NCI-H1092 (cell line): ENCODE measurements at regions not wholly inside any gene's neighbourhood (a gene's known extent, or its start where the extent isn't known, plus 50 kb on each side); places are given as distances from the start of the nearest gene placed in this dataset.

Experiments used
- DNase-seq: peaks from one replicate; lab custom pipeline; 2025; lab: John Stamatoyannopoulos, UW

GRCh38 chr18:65409261-65409660 lies 341.6 kb upstream of the CDH7 start:
- peak; percentile 17 for DNase-seq

DNA sequence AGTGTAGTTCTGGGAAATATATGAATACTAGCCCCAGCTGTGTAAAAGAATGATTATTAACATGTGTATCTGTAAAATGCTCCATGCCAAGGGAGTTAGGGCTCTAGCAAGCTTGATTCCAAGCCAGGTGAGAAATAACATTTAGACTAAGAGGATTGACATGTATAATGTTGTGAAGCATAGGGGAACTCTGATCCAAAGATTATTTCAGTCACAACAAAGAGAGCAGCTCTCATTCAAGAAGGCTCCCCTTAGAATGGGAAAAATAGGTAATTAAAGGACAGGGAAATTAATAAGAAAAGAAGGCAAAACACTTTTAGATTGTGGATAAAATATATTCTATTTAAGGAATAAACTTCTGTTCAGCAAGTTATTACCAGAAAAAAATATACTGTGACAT lies 347.3 kb upstream of the CDH7 start:
- no peak for DNase-seq

- DNase-seq, result no peak
Measured at GRCh38 chr18:65399091-65399490, 351.7 kb upstream of the CDH7 start.

- no peak for DNase-seq
Measured at GRCh38 chr18:65398347-65399075, 352.3 kb upstream of the CDH7 start.

DNA sequence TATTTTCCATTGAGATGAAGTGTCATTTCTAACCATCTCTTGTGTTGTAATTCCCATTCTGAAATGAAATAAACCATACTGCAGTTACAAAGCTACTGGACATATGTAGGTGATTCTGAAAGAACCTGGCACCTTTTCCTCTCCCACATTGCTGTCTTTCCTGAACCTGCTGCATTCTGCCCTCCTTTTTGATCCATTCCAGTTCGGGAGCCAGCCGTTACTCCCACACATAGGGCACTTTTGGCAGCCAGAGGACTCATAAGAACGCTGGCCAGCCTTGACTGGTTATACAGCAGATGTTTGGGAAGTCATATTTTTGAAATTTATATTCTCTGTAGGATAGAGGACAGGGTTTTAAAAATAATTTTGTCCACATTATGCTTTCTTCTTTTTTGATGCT lies 369.8 kb upstream of the CDH7 start:
- DNase-seq, result no peak

DNA sequence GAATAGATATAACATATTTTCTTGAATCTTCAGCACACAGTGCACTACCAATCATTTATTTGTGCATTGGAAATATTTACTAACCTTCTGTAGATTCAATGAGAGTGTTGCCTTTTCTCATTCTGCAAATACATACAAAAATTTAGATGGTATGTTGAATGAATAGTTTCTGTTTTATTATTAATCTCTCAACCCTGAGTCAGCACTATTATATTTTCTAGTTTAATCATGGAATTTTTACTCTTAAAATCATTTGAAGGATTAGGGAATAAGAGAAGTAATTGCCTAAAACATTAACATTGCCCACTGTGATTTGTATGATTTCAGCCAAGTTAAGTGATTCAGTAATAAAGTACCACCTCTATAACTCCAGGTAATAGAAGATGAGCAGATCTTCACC lies 370.2 kb upstream of the CDH7 start:
- no peak for DNase-seq

DNA sequence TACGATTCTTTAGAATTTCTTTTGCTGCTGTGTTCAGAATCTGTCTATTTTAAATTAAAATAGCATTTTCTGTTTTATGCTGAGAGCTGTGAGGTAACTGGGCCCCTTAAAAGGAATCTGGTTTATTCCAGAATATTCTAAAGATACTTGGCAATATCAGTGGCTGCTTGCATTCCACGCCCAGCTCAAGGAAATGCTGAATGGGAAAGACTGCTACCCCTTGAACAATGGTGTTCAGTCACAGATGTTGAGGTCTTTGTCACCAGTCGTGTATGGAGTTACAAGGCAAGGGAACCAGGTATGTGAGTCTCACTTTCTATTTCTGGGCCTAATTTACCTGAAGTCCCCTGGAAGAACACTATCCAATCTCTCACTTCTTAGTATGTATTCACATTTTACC lies 377.9 kb upstream of the CDH7 start:
- no peak for DNase-seq

- DNase-seq, result no peak
Measured at GRCh38 chr18:65365245-65365980, 385.4 kb upstream of the CDH7 start.

DNA sequence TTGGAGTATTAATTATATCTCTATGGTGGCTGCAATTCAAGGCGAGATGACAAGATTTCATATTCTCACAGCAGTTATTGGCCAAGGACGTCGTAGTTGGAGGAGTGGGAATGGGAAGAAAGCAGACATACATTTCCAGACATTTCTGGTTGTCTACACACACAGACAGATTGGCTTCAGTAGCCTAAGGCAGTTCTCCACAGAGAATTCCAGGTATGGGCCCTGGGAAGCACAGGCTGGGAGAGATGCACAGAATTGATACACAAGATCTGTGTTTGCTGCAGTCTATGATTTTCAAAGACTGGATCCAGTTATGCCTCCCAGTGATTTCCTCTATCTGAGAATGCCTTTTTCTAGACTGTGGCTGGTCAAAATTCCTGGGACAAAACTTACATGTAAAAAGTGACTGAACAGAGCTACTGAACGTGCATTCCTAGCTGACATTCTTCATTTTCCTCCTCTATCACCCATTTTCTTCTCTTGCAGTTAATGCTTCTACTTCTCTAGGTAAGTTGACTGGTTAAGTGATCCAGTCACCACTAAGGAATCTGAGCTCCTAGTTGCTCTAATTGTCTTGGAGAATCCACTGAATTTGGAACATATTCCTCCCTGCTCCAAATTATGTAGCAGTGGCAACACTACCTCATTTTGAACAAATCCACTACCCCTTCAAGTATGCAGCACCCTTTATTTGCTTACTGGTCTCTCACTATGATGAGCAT lies 386.7 kb upstream of the CDH7 start:
- no peak for DNase-seq

DNA sequence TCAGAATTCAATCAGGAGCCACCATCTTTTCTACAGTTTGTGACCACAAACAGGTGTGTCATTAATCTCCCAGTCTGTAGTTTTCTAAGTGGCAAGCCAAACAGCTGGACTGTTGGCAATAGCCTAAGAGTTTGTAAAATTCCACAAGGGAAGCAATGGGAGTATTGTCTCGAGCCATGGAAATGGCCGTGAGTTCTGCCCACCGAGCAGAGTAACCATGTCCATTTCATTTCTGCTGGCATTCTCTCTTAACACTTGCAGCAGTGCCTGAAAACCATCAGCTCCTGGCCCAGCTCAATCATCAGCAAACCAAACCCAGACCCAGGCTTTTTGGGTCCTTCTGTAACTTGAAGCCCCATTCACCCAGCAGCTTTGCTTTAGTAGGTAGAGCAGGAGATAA lies 387.8 kb upstream of the CDH7 start:
- no peak for DNase-seq

- no peak for DNase-seq
Measured at GRCh38 chr18:65359479-65359878, 391.3 kb upstream of the CDH7 start.

GRCh38 chr18:65358306-65358705 lies 392.5 kb upstream of the CDH7 start:
- DNase-seq, result no peak

- DNase-seq, result peak; percentile 20
Measured at GRCh38 chr18:65352186-65352585, 398.6 kb upstream of the CDH7 start.

DNA sequence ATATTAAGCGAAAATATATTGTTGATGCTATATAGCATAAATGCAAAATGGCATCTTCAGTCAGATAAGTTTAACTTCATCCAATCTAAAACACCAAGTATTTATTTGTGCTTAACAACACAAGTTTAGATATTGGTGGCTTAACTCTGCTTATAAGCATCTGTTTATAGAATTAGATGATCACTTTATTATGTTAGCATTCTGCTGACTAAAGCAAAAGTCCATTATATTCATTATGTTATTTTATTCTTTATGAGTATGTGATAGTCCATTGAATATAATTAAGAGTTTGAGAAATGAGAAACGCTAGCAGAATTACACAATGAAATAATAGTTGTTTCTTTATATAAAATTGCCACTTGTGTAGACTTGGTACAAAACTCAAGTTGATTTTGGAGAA lies 401.2 kb upstream of the CDH7 start:
- DNase-seq, result no peak

- peak; percentile 21 for DNase-seq
Measured at GRCh38 chr18:65347446-65347845, 403.4 kb upstream of the CDH7 start.

DNA sequence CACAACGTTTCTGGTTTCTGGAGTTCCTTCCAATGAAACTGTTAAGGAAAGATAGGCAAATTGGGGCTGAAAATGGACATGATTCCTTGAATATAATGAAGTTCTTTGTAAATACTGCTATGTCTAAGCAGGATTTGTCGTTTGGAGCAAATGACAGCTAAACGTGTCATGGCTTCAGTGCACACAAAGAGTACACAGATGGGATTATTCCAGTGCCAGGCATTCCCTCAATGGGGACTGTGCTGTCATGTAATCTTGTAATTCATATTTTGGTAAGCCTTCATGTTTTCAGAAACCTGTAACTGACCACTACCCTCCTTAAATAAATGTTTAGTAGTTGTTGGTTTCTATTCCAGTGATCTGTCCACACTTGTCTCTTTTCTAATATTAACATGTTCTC lies 404.7 kb upstream of the CDH7 start:
- DNase-seq, result no peak

DNA sequence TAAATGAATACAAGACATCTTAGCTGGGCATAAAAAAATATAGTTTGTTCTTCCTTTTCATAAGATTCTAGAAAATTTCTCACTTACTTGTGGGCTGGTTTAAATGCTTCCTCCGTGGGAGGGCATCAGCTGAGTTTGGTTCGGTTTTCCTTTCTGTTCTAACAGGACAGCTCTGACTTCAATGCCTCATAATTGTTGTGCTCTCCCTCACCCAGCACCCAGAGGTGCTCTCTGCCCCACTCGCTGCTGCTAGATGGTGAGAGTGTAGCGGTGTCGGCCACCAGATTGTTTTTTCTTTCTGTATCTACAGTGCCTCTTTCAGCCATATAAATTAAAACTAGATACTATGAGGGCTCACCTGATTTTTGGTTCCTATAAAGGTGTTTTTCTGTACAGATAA lies 407.2 kb upstream of the CDH7 start:
- DNase-seq, result no peak

- no peak for DNase-seq
Measured at GRCh38 chr18:65336411-65336810, 414.4 kb upstream of the CDH7 start.

DNA sequence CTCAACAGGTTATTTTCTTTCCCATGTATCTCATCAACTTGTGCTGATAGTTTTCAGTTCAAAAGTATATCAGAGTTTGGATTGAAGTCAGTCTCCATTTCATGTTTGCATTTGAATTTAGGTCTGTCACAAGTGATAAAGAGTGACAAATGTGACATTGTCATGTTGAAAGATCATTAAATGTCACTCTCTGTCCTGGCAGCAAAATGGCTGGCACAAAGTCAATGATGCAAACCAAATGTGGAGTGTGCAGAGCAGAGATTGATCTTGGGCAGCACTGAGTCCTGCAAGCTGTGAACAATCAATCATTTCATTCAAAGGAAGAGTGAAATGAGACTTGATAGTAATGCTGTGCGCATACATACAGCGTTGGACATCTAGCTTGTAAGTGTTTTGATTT lies 421.8 kb upstream of the CDH7 start:
- DNase-seq, result no peak

- no peak for DNase-seq
Measured at GRCh38 chr18:65326805-65327204, 424.0 kb upstream of the CDH7 start.

DNA sequence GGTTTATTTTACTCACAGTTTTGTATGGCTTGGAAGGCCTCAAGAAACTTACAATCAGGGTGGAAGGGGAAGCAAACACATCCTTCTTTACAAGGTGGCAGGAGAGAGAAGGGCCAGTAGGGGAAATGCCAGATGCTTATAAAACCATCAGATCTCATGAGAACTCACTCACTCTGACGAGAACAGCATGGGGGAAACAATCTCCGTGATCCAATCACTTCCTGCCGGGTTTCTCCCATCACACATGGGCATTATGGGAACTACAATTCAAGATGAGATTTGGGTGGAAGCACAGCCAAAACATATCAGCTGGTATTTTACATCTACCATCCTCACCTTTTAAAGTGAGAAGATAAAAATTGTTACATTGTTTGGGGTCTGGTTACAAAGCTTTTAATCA lies 427.9 kb upstream of the CDH7 start:
- no peak for DNase-seq

GRCh38 chr18:65298422-65298821 lies 452.4 kb upstream of the CDH7 start:
- DNase-seq, result no peak

DNA sequence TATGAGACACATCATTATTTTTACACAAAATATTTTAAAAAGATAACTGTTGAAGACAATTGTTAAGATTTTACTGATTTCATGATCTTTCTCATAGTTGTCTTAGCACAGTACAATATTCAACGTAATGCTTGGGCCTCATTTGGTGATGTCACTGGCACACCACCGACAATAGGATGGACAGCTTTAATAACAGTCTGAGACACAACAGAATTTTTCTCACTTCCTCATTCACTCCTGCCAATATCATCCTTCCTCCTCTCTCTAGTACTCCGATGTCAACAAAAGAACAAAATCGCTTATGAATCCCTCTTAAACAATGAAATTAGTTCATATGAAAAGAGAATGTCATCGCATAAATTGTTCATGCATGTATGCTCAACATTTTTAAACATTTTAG lies 461.9 kb upstream of the CDH7 start:
- DNase-seq, result no peak
